A549 (cell line): ENCODE measurements at regions not wholly inside any gene's neighbourhood (a gene's known extent, or its start where the extent isn't known, plus 50 kb on each side); places are given as distances from the start of the nearest gene placed in this dataset.

ENCODE experiments used
- BHLHE40 ChIP-seq: IDR thresholded peaks from 2 replicates; pipeline ENCODE4 v1.6.1; 2012; ENCODE audit warnings: low read depth, low read length, inconsistent platforms
- CTCF ChIP-seq: fragments of >200 bp; sonication (Bioruptor Twin); formaldehyde crosslinking; IDR thresholded peaks from 3 replicates; pipeline ENCODE4 v1.5.1; 2016
- EHMT2 ChIP-seq: fragments of 200-600 bp; sonication (generic); IDR thresholded peaks from 2 replicates; pipeline ENCODE4 v1.6.1; 2016; ENCODE audit warnings: antibody characterized with exemption, low read depth, mild to moderate bottlenecking, moderate library complexity
- EP300 ChIP-seq, 2 experiments: fragments of >200 bp; sonication (Bioruptor Twin); formaldehyde crosslinking; IDR thresholded peaks; 2 replicates in 1 of 2; 3 replicates in 1 of 2; pipeline ENCODE4 v1.6.1; 2016 to 2017
- KDM1A ChIP-seq: fragments of 200-600 bp; sonication (generic); IDR thresholded peaks from 2 replicates; pipeline ENCODE4 v1.6.1; 2016; ENCODE audit warnings: low read depth, mild to moderate bottlenecking
- MAFK ChIP-seq: fragments of 450-650 bp; IDR thresholded peaks from 2 replicates; pipeline ENCODE4 v1.6.1; 2014; ENCODE audit not compliant: partially characterized antibody
- PBX3 ChIP-seq: IDR thresholded peaks from 2 replicates; pipeline ENCODE4 v1.6.1; 2012
- POLR2A ChIP-seq: IDR thresholded peaks from 2 replicates; pipeline ENCODE4 v1.6.1; 2012; ENCODE audit warnings: mild to moderate bottlenecking, low read length
- RAD21 ChIP-seq, 2 experiments: fragments of >200 bp in 1 of 2; sonication (Bioruptor Twin) in 1 of 2; formaldehyde crosslinking in 1 of 2; IDR thresholded peaks in 1 of 2; conservative IDR thresholded peaks in 1 of 2; 2 replicates in 1 of 2; 3 replicates in 1 of 2; pipeline ENCODE4 v1.6.1; 2012 to 2018; ENCODE audit warnings: inconsistent platforms in 1 of 2
- RFX5 ChIP-seq: fragments of 450-650 bp; IDR thresholded peaks from 2 replicates; pipeline ENCODE4 v1.7.1; 2014; ENCODE audit warnings: antibody characterized with exemption, mild to moderate bottlenecking, moderate library complexity
- ZFP36 ChIP-seq: fragments of 450-650 bp; IDR thresholded peaks from 2 replicates; pipeline ENCODE4 v1.6.1; 2014; ENCODE audit warnings: borderline replicate concordance; ENCODE audit not compliant: partially characterized antibody

GRCh38 chr16:62208934-62209333 is 172.7 kb upstream of the CDH8 start:
- TF ChIP-seq CTCF (no peak), KDM1A (no peak), BHLHE40 (no peak), PBX3 (no peak), EP300 (IDR thresholded peaks at IDR 0.05) (no peak), EHMT2 (no peak), ZFP36 (no peak), RFX5 (no peak), MAFK (no peak), POLR2A (no peak), RAD21 (conservative IDR thresholded peaks at IDR 0.05 in 1 of 2, IDR thresholded peaks at IDR 0.05 in 1 of 2) (no peak)
